Nephron progenitor cell (in vitro differentiated cells): ENCODE measurements at regions not wholly inside any gene's neighbourhood (a gene's known extent, or its start where the extent isn't known, plus 50 kb on each side); places are given as distances from the start of the nearest gene placed in this dataset.

Source experiments
- DNase-seq: peaks from one replicate; pipeline ENCODE4 v3.0.0; 2021
- H3K27ac Mint-ChIP-seq: 2 replicates; pipeline ENCODE4 v1.8.0; 2021; ENCODE audit warnings: mild to moderate bottlenecking, moderate library complexity, mixed read lengths
- H3K27me3 Mint-ChIP-seq: 2 replicates; pipeline ENCODE4 v1.8.0; 2021; ENCODE audit warnings: mild to moderate bottlenecking, low read depth, mixed read lengths; ENCODE audit not compliant: poor library complexity
- H3K36me3 Mint-ChIP-seq: 2 replicates; pipeline ENCODE4 v1.8.0; 2021; ENCODE audit warnings: low read depth, mixed read lengths
- H3K4me1 Mint-ChIP-seq: 2 replicates; pipeline ENCODE4 v1.8.0; 2021; ENCODE audit warnings: mixed read lengths
- H3K4me3 Mint-ChIP-seq: 2 replicates; pipeline ENCODE4 v1.8.0; 2021; ENCODE audit warnings: mild to moderate bottlenecking, moderate library complexity, mixed read lengths
- H3K9me3 Mint-ChIP-seq: 2 replicates; pipeline ENCODE4 v1.8.0; 2021; ENCODE audit warnings: mild to moderate bottlenecking, moderate library complexity, mixed read lengths
- CTCF ChIP-seq: fragments of 200-600 bp; sonication (generic); IDR thresholded peaks from 2 replicates; pipeline ENCODE4 v1.5.0; 2021; ENCODE audit warnings: antibody characterized with exemption

GRCh38 chr2:128555433-128555832 is 236.8 kb upstream of the HS6ST1 start:
- no peak for TF ChIP-seq CTCF
- DNase-seq: no peak
- Mint-ChIP-seq H3K36me3 (no peaks in the 10 kb centered on the region), H3K27ac (no peak overlapping the region), H3K4me3 (no peak overlapping the region), H3K27me3 (peaks cover 26% of the 10 kb centered on the region), H3K9me3 (no peaks in the 10 kb centered on the region), H3K4me1 (peaks cover 25% of the 10 kb centered on the region)

- peaks cover 21% of the 10 kb centered on the region for H3K4me1 Mint-ChIP-seq
- H3K9me3 Mint-ChIP-seq: no peaks in the 10 kb centered on the region
- no peak overlapping the region for H3K27ac Mint-ChIP-seq
- no peak for DNase-seq
- H3K27me3 Mint-ChIP-seq: peaks cover 24% of the 10 kb centered on the region
- no peaks in the 10 kb centered on the region for H3K36me3 Mint-ChIP-seq
- TF ChIP-seq CTCF: no peak
- H3K4me3 Mint-ChIP-seq: no peak overlapping the region
Observed at GRCh38 chr2:128556089-128556488, 237.4 kb upstream of the HS6ST1 start.

GRCh38 chr2:128556633-128557032 is 238.0 kb upstream of the HS6ST1 start:
- Mint-ChIP-seq H3K4me1 (peaks cover 21% of the 10 kb centered on the region), H3K27ac (no peak overlapping the region)

GRCh38 chr2:128557069-128557468 is 238.4 kb upstream of the HS6ST1 start:
- Mint-ChIP-seq H3K4me1 (peaks cover 17% of the 10 kb centered on the region), H3K27ac (no peak overlapping the region)

More at GRCh38 chr2:128556633-128557032, 238.0 kb upstream of the HS6ST1 start:
- Mint-ChIP-seq H3K27me3 (peaks cover 23% of the 10 kb centered on the region), H3K9me3 (no peaks in the 10 kb centered on the region), H3K4me3 (no peak overlapping the region), H3K36me3 (no peaks in the 10 kb centered on the region)
- no peak for TF ChIP-seq CTCF
- DNase-seq: no peak

GRCh38 chr2:128557831-128558241 is 239.2 kb upstream of the HS6ST1 start:
- Mint-ChIP-seq H3K4me3 (no peak overlapping the region), H3K36me3 (no peaks in the 10 kb centered on the region), H3K9me3 (no peaks in the 10 kb centered on the region), H3K27me3 (peaks cover 23% of the 10 kb centered on the region), H3K4me1 (peaks cover 15% of the 10 kb centered on the region), H3K27ac (no peak overlapping the region)
- TF ChIP-seq CTCF: no peak
- no peak for DNase-seq

More at GRCh38 chr2:128557069-128557468, 238.4 kb upstream of the HS6ST1 start:
- Mint-ChIP-seq H3K27me3 (peaks cover 19% of the 10 kb centered on the region), H3K9me3 (no peaks in the 10 kb centered on the region), H3K36me3 (no peaks in the 10 kb centered on the region), H3K4me3 (no peak overlapping the region)
- DNase-seq: no peak
- TF ChIP-seq CTCF: no peak

- DNase-seq: no peak
- Mint-ChIP-seq H3K27ac (no peak overlapping the region), H3K4me1 (peaks cover 15% of the 10 kb centered on the region), H3K27me3 (peaks cover 24% of the 10 kb centered on the region), H3K36me3 (no peaks in the 10 kb centered on the region), H3K9me3 (no peaks in the 10 kb centered on the region), H3K4me3 (no peak overlapping the region)
- no peak for TF ChIP-seq CTCF
Observed at GRCh38 chr2:128558441-128558840, 239.8 kb upstream of the HS6ST1 start.
